DMS53 treated with DMSO at 0.1 percent for 48 hours (cell line): ENCODE measurements at regions not wholly inside any gene's neighbourhood (a gene's known extent, or its start where the extent isn't known, plus 50 kb on each side); places are given as distances from the start of the nearest gene placed in this dataset.
"Not testable (repeated sequence)": the region's sequence is repeated elsewhere in the genome, so short reads cannot be mapped to it uniquely, and the experiment has no call there.

ENCODE experiments used
- DNase-seq: peaks from one replicate; lab custom pipeline; 2025; ENCODE audit not compliant: unreplicated experiment; lab: John Stamatoyannopoulos, UW

DNA sequence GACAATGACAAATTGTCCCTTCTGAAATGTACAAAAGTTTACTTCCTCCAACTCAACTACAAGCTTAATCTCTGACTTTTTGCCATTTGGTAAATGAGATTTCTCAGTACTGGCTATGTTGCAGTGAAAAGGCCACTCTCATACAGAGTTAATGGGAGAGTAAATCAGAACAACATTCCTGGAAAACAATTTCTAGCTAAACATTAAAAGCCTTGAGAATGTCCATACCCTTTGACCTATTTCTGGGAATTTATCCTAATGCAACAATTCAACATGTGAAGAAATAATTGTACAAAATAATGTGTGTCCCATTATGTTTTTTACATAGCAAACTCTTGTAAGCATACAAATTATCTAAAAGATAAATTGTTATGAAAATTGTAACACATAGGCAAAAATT, 56.3 kb upstream of the SPEF2 start:
- DNase-seq = no peak

DNA sequence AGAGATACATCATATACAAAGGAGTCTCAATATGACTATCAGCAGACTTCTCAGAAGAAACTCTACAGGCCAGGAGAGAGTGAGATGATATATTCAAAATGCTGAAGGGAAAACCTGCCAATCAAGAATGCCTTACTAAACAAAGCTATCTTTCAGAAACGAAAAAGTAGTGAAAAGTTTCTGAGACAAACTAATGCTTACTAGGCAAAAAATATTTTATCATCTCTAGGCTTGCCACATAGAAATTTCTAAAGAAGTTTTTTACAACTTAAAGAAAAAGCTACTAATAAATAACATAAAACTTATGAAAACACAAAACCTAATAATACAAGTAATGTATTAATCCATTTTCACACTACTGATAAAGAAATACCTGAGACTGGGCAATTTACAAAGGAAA, 59.9 kb upstream of the SPEF2 start:
- DNase-seq = no peak

DNA sequence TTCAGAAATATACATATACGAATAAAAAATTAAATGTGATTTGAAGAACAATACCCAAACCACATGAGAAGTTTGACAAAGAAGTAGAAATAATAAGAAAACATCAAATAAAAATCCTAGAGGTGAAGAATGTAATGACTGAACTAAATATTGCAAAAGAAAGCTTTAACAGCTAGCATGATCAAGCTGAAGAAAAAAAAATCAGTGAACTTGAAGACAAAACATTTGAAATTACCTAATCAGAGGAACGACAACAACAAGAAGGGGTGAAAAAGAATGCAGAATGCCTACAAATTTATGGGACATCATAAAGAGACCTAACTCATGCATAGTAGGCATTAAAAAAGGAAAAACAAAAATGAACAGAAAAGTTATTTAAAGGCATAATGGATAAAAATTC, 60.5 kb upstream of the SPEF2 start:
- no peak for DNase-seq

DNA sequence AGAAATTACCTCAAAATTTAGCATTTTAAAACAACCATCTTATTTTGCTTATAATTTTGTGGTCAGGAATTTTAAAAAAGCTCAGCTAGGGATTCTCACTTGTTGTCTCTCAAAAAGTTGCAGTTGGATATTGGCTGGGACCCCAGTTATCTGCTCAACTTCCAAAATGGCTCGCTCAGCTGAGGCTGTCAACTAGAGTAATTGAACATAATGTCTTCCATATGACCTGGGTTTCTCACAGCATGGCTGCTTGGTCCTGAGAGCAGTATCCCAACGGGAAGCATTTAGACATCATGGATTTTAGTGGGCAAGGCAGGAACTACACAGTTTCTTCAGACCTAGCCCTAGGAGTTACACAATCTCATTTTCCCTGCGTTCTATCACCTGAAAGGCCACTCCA, 63.6 kb upstream of the SPEF2 start:
- DNase-seq = no peak

DNA sequence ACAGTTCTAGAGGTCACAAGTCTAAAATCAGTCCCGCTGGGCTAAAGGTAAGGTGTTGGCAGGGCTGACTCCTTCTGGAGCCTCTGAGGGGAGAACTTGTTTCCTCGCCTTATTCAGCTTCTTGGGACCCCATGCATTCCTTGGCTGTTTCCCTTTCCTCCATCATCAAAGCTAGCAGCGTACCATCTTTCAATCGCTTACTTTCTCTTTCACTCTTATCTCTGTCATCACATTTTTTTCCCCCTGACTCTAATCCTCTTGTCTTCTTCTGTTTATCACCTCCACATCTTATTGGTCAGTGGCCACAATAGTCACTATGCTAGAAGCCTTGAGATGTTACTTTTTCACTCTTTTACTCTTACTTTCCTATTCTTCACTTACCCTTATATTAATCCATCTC, 72.5 kb upstream of the SPEF2 start:
- no peak for DNase-seq

DNA sequence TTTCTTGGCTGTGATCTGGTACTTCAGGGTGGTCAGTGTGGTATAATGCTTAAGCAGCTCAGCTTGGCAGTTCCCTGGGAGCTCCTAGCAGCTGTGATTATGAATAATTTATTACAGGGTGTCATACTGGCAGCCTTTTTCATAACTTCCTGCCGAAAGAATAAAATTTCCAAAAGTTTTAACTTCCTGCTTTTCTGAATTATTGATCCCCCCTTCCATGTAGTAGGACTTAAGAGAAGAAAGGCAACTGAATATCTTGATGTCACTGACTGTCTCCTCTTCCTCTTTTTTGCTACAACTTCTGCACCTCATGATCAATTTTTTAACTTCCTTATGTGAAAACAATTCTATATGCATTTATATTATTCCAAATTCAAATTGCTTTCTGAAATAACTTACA, 74.3 kb upstream of the SPEF2 start:
- DNase-seq = no peak

DNA sequence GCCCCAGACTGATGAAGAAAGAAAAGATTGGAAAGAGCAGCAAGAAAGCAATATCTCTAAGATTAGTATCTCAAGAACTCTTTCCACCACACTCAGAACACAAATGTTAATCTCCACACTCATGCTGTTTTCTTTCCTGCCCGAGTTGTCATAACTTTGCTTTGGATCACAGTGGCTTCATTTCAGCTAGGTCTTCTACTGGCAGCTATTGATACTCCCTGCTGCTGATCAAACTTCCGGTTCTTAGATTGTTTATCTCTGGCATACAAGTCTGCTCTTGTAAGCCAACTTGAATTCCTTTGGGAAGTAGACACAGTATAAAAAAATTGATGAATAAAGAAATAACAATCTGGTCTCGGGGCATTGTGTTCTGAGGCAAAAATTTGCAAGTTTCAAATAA, 77.7 kb upstream of the SPEF2 start:
- DNase-seq = no peak

DNA sequence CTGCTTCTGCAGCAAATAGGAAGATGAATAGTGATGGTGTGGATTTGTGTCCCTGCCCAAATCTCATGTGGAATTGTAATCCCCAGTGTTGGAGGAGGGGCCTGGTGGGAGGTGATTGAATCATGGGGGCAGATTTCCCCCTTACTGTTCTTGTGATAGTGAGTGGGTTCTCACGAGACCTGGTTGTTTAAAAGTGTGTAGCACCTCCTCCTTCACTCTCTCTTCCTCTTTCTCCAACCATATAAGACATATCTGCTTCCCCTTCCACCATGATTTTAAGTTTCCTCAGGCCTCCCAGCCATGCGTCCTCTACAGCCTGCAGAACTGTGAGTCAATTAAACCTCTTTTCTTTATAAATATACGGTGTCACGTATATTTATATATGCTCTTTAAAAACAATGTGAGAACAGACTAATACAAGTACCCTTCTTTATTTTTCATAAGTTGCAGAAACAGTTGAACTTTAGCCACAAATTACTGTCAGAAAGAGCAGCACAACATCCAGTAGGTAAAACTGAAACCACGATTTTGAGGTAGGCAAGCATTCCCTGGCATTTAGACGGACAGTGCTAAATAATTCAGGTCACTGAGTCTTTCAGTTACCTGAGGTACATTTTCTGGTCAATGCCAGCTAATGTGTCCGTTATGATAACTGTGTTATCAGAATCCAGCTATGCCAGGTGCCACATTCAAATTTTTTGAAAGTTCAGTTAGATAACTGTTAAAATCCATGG, 79.3 kb upstream of the SPEF2 start:
- no peak for DNase-seq

DNA sequence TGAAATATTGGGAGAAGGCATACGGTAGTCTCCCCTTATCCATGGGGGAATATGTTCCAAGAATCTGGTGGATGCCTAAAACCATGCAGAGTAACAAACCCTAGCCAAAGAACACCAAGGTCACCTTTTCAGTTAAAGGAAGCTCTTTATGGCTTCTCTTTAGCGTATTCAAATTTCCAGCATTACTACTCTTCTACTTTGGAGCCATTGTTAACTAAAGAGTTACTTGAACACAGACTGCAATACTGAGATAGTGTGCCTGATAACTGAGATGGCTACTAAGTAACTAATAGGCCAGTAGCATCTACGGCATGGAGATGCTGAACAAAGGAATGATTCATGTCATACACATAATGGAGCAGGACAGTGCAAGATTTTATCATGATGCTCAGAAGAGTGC, 84.5 kb upstream of the SPEF2 start:
- DNase-seq = no peak

DNA sequence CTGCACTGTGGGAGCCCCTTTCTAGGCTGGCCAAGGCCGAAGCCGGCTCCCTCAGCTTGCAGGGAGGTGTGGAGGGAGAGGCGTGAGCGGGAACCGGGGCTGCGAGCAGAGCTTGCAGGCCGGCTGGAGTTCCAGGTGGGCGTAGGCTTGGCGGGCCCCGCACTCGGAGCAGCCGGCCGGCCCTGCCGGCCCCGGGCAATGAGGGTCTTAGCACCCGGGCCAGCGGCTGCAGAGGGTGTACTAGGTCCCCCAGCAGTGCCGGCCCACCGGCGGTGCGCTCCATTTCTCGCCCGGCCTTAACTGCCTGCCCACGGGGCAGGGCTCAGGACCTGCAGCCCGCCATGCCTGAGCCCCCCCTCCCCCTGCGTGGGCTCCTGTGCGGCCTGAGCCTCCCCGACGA, 86.1 kb upstream of the SPEF2 start:
- DNase-seq = not testable (repeated sequence)

DNA sequence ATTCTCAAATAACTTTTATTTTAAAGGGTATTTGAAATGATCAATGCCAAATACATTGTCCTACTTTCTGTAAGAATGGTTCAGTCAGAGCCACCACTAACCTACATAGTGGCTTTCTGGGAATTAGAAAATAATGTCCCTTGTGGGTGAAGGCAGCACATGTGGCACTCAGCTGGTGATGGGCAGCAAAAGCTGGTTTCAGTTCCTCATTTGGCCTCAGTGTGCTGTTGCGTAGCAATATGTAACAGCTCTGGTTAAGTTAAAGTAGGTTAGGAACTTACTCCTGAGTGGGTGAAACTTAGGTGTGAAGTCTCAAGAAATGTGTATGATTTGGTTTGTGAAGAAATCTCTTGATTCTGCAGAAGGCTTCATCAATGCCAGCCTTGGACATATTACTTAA, 99.6 kb upstream of the SPEF2 start:
- no peak for DNase-seq

DNA sequence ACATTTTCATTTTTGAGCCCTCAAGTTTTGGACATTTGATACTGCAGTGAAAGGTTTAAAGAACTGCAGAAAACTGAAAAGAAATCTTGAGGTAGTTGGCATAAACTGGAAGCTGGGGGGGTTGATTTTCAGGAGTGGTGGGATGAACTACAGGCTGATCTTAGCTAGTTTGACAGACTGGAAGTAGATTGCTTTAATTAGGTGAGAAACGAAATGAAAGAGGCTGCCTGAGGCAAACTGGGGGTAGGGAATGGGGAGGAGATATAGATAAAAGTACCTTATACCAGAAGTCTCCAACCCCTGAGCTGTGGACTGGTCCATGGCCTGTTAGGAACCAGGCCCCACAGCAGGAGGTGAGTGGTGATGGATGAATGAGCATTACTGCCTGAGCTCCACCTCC, 101.4 kb upstream of the SPEF2 start:
- no peak for DNase-seq

DNA sequence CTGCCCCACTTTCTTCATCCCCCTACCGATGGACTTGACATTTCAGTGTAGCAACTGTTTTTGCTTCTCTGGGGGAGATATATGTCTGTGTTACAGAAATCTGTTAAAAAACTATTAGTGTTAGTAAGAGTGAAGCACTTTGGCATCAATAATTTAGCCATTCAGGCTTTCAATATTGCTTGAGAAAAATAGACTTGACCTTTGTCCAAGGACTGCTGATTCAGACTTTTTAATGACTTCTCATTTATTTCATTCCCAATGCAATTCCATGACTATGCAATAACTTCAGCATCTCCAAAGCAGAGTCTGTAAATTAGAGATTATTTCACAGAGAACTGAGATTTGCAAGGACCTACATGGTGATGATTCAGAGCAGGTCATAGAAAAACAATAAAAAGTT, 104.1 kb upstream of the SPEF2 start:
- DNase-seq = no peak

DNA sequence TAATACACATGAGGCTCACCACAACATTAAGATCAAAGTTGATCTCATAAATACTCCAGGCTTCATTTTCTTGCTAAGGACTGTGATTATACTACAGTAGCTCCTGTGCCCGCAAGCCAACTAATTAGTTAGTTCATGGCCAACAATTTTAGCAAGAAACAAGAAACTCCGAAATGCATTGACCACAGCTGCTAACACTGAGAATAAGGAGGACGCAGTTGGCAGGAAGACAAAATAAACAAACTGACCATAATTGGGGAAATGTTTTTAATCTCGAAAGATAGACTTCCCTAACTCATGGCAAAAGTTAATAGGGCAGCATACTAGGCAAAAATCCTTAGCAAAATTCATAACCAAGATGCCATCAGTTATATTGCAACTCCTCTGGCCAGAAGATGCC, 115.5 kb upstream of the SPEF2 start:
- DNase-seq = no peak

DNA sequence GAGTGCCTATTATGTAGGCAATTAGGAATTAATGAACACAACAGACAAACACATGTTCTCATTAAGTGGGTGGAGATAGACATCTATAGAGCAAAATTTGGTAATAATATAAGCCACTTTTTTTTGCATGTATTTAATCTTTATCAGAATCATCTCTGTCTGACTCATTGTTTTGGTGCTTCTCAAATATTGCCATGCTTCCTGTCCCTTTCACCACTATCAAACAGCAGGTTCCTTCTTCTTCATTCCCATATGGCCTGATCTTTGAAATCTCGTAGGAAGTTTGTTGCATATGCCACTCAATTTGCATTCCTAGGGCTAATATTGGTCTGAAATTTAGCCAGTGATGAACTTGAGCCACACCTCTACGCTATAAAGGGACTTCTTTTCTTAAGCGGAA, 128.9 kb upstream of the SPEF2 start:
- no peak for DNase-seq

DNA sequence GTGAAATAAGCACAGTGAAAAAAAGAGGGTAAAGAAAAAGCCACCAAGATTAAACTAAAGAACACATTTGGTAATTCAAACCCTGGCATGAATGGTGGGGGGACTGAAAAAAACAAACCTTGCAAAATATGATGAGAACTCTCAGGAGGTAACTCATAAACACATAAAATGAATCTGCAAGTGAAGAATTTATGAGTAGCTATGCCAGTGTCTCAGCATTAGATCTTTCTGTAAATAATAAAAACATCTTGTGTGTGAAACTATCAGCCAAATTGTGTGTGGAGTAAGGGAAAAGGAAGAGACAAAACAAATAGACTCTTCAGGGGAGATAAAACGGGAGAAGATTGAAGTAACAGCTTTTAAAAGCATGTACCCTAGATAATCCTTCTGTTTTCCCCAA, 129.6 kb upstream of the SPEF2 start:
- DNase-seq = no peak

DNA sequence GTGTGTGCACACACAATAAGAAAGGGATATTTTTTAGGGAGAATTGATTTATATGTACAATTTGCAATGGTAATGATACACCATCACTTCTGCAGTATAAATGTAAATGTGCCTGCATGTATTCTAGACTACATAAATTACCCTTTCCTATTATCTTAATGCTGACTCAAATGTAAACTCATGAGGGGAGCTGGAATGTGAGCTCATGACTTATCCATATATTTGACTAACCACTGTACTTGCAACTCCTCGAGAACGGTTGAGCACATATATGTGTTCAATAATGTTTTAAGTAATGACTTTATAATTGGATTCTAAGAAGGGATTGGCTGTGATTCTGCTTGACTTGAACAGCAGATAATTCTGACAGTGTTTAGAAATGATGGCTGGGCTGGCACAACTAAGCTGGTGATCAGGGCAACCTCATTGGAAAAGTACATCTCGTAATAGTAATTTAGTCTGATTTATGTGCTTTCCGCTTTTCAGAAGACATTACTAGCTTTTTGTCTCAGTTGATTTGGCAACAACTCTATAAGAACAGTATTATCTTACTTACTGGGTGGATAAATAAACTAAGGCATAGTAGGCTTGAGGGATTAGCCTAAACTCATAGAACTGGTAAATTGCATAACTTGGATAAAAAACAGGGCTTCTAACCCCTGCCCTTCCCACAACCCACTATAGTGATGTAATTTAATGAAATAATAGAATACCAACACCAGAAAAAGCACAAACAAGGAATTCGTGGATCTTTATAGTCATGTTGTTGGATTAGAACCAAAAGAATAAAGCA, 130.2 kb upstream of the SPEF2 start:
- no peak for DNase-seq

DNA sequence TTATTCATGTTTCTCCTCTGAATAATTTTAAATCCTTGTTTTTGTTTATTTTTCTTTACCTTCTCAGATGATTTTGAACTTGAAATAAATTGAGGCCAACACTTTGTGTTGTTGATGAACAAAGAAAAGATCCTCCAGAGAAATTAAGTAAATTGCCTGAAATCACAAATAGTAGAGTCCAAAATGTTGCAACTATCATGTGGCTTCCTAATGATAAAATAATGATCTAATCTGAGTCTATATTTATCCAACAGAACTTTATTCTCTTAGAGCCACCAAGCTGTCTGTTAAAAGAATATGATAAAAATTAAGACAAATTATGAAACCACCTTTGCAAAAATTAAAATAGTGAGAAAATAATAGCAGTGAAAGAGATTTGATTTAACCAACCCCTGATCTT, 132.2 kb upstream of the SPEF2 start:
- DNase-seq = no peak

DNA sequence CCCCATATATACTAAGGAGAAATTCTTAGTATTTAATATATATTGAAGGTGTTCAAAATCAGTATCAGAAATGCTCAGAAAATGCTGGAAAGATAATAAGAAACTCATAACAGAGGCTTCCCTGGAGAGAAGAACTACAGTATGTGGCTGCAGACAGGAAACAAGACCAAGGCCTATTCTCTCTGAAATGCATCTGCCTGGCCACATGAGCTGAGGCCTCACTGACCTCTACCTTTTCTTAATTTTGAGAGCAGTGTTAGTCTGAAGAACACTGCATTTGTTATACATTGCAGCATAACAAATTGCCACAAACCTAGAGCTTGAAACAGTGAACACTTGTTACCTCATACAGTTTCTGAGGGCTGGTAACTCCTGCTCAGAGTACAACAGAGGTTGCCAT, 133.4 kb upstream of the SPEF2 start:
- no peak for DNase-seq

DNA sequence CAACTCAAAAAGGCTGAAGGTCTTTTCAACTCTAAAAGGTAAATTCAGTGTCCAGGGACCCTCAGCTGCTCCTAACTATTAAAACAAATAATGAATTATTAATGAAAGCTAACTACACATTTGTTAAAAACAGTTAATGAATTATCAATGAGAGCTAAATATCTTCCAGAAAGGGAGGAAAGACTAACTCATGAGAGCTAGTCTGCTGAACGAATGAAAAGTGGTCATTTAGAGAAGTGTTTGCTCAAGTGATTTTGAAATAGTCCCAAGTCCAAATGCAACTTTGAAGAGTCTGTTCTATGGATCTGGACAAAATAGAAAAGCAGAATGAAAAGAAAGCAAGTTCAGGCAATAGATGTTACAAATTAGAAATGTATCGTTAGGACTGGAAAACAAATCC, 133.9 kb upstream of the SPEF2 start:
- no peak for DNase-seq

DNA sequence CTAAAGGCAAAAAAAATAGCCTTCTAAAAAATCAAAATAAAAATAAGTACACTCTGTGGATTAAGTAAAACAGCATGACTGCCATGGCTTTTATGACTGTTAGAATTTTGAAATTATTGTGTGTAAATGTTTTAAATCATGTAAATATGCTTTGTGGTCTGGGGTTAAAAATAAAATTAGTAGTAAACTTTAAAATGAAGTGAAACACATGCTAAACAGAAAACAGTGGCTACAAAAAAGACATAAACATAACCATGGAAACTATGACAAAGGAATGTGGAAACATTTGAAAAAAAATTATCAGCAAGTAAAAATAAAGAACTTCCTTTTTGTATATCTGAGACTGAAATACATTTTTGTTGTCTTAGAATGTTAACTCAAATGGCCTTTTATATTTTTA, 134.5 kb upstream of the SPEF2 start:
- no peak for DNase-seq

DNA sequence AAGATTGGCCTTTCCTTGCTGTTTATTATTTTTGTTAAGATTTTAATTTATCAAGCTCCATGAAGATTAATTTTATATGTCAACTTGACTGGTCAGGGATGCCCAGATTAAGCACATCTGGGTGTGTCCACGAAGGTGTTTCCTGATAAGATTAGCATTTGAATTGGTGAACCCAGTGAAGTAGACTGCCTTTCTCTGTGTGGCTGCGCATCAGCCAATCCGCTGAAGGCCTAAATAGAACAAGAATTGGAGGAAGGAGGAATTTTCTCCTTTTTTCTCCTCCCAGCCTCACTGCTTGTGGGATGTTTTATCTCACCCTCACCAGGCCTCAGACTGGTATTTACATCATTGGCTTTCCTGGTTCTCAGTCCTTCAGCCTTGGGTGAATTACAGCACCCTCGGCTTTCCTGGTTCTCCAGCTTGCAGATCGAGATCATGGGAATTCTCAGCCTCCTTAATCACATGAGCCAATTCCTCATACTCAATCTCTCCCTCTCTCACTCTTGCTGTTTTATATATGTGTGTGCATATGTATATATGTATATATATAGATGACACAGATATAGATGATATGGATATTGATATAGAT, 135.4 kb upstream of the SPEF2 start:
- DNase-seq = no peak
